D341Med (cell line): ENCODE measurements at regions not wholly inside any gene's neighbourhood (a gene's known extent, or its start where the extent isn't known, plus 50 kb on each side); places are given as distances from the start of the nearest gene placed in this dataset.
A peak's percentile ranks its signal among the peaks of the same experiment; 100 is the strongest.

Source experiments
- DNase-seq: peaks from one replicate; pipeline ENCODE4 v3.0.0; 2012; ENCODE audit warnings: low spot score

DNA sequence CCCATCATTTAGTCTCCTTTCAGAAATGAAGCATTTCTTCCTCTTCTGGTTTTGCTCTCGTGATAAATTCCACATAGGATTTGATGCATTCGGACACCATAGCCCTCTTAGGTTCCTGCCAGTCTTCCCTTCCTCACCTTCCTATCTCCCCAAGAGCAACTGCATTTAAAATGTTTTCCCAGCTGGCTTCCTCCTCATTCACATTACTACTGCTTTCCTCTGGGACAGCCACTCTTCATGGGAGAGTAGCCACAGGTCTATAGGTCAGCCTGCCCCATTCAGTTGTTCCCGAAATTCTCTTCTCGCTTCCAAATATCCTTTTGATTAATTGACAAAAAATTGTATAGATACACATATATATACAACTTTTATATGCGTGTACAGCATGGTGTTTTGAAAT is 214.2 kb upstream of the PDE10A start:
- DNase-seq, result no peak

DNA sequence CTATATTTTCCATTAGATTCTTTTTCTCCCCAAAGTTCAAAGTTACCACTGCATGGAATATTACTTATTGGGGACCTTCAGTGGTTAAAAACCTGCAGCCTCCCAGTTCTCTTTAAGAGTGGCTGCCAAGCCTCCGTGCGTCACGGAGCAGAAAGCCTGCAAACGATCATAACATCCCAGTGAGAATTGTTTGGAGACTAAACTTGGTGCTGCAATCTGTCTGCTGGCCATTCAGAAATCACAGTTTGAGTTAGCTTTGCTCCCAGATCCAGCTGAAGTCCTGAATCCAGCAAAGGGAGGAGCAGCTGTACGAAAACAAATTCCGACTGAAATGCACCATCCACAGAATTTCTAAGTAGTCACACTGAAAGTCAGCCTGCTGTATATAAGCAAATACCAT is 213.5 kb upstream of the PDE10A start:
- DNase-seq, result no peak

DNA sequence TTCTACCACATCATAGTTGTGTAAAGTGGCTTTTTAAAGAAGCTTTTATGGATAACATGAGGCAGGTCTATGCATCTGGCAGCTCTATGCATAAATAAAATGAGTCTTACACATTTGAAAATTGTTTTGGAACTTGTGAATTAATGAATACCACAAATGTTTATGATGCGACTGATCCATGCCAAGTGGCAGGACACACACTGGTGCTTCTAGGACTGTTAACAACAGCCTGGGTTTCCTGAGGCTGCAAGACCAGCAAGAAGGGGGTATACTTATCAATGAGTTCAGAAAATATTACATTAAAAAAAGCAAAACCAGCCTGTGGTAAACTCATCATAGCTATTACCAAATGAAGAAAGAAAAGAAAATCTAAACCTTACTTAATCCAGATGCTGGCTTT is 212.9 kb upstream of the PDE10A start:
- no peak for DNase-seq

DNA sequence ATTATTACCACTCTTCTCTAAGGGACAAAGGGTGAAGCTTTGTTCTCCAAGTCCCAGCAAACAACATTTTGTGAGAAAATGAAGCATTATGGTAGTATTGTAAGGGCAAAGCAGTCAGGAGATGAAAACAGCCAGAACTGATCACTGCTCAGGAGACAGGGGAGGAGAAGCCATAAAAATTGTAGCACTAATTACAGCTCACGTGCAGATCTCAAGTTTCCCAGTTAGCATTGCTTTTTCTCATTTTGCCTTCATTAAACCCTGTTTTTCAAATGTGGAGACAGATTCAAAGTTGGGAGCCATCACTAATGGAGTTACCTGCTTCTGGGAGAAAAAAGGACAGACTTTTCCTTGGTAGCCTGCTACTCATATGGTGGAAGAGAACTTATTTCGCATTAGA is 210.9 kb upstream of the PDE10A start:
- DNase-seq, result no peak

DNA sequence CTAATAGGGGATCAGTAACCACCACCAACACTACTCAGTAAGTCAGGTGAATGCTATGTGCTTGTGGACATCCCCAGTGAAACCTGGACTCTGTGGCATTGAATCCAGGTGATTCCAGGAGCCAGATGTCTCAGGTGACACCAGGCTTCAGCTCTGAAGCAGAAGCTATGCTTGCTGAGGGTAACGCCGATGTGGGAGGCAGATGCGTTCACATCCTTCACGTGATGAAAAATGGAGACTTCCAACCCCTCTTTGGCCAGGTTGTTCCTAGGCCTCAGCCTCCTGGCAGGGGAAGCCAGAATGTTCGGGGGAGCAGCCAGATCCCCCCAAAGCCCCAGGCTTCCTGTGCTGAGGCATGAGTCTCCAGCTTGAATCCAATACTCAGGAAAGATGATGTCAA is 209.8 kb upstream of the PDE10A start:
- no peak for DNase-seq

DNA sequence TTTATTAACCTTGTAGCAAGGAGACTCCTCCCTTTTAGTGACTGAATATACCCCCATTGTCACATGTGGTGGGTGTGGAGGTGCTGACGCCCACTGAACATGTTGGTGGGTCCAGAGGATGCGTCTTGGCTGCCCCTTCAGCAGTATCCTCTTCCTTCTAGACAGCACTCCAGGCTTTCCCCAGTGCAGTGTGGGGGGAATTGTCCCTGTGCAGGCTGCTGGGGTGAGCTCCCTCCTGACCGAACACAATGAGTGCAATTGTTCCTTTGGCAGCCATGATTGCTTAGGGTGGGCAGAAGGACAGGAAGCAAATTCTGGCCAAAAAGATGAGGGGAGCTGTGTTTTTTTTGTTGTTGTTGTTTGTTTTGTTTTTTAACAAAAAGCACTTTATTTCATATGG is 209.3 kb upstream of the PDE10A start:
- no peak for DNase-seq

DNA sequence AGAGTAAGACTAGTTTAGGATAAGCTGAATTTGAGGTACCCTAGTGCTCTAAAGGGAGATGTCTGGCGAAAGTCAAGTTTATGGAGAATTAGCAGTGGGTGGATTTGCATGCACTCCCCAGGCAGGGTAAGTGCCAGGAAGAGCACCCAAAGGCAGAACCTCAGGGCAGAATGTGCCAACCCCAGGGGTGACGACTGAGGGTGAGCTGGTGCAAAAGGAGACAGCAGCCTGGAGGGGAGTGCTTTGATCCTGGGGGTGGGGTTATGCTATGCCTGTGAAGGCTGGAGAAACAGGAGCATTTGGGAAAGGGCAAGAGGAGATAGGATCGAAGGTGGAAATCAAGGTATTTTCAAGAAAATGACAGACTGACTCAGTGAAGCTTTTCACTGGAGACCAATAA is 208.5 kb upstream of the PDE10A start:
- DNase-seq, result no peak

DNA sequence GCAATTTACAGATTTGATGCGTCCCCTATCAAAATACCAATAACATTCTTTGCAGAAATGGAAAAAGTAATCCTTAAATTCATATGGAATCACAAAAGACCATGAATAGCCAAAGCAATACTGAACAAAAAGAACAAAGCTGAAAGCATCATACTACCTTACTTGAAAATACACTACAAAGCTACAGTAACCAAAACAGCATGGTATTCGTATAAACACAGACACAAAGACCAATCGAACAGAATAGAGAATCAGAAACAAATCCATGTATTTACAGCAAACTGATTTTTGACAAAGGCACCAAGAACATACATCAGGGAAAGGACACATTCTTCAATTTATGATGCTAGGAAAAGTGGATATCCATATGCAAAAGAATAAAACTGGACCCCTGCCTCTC is 206.5 kb upstream of the PDE10A start:
- no peak for DNase-seq

DNA sequence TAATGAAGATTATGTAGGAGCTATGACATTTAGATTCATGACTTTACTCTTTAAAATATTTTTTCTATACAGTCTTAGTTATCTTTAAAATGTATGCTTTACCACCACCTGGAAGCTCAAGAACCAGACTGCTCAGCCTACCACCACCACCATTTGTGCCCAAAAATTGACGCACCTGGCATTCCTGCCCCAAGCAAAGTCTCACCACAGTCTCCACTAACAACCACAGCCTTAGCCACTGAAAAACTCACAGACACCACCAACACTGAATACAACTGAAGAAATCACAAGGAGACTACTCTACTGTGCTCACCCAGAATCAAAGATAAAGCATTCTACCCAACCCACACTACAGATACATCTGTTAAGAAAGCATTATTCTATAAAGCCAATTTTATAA is 201.9 kb upstream of the PDE10A start:
- DNase-seq, result no peak

DNA sequence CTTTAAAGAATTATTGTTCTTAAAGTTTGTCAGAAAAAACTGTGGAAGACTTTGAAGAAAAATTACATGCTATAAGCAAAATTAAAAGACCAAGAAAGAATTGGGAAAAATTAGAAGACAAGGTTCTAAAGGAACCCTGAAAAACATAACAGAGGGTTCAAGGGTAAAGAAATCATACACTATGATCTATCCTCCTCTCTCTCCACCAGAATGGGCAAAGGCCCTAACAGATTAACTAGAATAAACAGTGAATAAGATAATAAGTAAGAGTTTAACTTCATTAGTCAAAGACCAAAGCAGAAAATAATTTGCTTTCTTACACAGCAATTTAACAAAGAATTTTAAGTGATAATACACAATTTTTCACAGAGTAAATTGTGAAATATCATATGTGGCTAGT is 201.2 kb upstream of the PDE10A start:
- DNase-seq, result no peak

DNA sequence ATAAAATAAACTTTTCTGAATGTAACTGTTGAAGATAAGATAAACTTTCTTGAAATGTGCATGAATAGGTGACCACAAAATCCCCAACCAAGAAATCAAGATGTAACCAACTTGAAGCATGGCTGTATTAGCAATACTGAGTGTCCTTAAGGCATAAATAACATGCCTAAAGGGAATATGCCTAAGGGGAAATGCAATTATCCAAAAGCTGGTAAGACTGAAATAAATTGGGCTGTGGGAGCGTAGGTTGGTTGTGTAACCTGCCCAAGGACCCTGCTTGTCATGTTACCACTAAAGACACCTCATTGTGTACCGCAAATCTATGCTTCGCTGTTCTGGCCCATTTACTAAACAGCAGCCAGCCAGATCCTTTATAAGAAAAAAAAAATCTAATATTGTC is 200.8 kb upstream of the PDE10A start:
- no peak for DNase-seq

DNA sequence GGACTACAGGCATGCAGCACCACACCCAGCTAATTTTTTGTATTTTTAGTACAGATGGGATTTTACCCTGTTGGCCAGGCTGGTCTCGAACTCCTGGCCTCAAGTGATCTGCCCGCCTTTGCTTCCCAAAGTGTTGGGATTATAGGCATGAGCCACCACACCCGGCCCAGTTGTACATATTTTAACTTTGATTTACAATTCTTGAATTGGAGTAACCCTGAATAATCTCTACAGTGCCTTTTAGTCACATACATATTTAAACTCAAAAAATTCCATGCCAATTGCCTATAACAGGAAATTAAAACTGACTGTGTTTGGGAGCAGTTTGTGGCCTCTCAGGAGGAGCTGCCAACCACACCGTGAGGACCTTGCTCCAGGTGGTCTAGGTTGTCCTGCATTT is 199.8 kb upstream of the PDE10A start:
- DNase-seq, result no peak

DNA sequence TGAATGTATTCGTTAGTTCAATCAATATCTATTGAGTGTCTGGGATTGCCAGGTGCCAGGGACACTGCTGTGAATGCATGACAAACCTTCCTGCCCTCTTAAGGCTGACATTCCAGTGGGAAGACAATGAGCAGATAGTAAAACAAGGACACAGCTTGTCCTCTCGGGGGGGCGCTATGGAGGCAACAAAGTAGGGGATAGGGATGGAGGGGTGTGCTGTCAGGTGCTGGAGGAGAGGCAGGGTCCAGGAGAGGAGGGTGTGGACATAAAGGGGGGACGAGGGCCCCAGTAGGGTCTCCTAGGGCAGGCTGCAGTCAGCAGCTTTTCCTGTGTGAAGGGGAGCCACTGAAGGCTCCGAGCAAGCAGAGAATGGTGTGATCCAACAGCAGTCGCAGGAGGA is 198.2 kb upstream of the PDE10A start:
- DNase-seq, result no peak

DNA sequence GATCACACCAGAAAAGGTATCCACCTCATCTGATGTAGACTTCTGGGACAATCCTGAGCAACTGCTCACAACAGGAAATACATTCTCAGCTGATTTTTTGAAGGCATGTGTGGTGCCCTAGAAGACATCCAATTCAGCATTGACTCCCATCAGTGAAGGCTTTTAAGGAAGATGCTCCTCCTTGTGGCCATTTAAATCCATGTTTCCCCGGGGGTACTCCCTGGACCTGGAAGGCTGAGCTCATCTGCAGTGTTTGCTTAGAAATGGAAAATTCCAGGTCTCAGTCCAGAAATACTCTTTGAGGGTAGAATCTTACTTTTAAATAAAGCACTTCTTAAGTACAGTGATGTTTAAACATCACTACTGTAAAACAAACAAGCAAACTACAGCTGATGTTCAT is 195.5 kb upstream of the PDE10A start:
- no peak for DNase-seq

DNA sequence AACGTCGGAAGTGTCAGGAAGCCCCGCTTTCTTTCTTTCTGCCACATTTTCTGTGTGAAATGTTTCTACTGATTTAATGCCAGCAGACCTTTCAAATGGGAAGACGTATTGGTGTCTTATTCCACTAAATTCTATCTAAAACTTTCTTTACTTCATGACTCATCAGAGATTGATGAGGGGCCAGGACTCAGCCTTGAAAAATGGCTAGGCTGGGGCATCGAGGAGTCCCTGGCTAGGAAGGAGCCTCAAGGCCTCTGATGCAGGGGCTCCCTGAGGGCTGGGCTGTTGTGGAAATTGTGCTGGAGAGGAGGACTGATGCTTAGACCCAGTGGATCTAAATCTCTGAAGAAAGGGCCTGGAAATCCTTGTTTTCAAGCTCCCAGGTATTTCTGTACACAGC is 192.8 kb upstream of the PDE10A start:
- no peak for DNase-seq

DNA sequence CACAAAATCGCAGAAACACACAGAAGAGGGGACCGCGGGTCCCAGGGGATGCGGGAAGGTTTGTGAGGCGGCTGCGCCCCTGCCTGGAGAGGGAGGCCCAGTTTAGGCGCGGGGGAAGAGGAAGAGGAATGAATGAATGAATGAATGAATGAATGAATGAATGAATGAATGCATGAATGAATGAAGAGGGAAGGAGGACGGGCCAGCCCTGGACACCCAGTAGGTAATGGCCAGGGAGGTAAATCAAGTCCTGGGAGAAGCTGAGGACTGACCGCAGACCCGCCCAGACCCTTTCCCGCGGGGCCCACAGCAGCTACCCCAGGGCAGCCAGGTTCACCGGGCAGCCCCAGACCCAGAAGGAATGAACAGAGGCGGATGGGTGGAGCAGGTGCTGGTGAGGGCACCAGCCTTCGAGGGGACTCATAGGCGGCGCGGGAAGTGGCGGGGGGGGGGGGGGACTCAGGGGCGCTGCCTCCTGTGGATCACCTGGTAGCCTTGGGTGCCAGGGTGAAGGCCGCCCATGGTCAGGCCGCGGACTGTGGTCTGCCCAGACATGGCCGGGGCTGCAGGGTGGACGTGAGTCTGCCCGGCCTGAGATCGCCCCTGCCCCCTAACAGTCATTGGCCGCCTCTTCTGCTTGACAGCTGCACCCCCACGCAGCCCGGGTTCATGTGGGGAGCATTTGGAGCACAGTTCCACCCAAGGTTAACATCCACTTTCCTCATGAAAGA is 192.0 kb upstream of the PDE10A start:
- DNase-seq, result no peak

DNA sequence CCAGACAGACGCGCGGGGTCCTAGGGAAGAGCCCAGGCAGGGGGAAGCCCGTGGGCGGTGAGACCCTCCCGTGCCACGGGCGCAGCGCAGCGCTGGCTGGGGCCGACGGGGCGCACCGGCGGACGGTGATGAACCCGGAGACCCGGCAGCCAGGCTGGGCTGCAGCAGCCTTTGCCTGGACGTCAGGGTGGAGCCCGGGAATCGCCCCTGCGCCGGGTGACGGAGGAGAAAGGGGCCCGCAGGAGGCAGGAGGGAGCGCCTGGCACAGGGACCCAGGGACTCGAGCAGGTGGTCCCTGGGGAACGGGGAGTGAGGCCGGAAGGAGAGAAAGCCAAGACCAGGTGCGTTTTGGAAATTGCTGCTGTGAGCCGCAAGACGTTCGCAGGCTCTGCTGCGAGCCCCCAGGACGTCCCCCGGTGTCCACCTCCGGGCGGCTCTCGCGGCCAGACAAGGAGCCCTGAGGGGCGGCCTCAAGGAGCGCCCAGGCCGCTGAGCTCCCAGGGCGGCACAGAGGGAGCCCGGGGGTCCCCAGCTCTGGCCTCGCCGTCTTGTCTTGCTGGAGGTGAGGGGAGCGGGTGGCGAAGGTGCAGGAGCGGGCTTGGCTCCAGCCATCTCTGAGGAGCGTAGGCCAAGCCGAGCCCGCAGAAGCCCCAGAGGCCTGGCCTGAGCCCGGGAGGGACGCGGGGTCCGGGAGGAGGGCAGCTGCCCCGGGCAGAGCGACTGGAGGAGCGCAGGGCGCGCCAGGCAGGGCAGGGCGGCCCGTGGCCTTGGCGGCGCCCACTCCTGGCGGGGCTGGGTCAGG is 191.2 kb upstream of the PDE10A start:
- no peak for DNase-seq

DNA sequence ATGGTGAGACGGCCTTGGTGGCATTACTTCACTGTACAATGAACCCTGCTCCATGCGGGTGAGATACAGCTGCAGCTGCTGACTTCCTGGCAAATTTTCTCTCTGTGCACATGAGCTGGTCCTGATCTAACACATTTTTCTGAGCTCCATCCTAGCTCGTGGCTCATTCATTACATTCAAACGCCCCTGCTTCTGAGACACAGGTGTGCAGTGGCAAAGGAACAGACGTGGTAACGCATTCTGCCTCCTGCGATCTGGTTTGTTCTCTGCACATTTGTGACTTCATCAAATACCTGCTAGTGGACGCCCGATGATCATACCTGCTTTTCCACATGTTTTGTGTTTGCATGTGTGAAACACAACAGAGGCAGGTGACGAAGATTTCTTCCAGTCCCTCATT is 189.6 kb upstream of the PDE10A start:
- DNase-seq, result no peak

DNA sequence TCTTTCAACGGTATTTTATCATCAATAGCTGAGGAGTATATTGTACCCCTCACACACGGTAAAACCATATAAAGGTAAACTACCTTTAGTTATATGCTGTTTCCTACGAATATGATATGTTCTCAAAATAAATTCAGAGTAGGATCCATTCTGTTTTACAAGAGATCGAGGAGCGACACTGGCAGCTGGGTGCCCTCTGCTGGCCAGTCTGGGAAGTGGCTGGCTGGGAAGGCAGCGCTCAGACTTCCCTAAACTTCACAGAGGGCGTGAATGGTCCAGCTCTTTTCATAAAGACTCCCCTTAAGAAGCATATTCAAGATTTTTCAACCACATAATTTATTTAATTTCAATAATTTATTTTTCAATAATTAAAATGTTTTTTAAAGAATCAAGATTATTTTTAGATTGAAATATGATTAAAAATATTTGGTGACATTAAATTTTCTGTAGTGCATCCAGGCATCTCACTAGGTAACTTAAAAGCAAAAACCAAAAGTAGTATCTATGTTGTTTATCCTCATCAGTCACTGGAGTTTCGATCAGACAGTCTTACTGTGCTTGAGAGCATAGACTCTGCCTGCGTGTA is 187.5 kb upstream of the PDE10A start:
- DNase-seq, result peak; percentile 78

DNA sequence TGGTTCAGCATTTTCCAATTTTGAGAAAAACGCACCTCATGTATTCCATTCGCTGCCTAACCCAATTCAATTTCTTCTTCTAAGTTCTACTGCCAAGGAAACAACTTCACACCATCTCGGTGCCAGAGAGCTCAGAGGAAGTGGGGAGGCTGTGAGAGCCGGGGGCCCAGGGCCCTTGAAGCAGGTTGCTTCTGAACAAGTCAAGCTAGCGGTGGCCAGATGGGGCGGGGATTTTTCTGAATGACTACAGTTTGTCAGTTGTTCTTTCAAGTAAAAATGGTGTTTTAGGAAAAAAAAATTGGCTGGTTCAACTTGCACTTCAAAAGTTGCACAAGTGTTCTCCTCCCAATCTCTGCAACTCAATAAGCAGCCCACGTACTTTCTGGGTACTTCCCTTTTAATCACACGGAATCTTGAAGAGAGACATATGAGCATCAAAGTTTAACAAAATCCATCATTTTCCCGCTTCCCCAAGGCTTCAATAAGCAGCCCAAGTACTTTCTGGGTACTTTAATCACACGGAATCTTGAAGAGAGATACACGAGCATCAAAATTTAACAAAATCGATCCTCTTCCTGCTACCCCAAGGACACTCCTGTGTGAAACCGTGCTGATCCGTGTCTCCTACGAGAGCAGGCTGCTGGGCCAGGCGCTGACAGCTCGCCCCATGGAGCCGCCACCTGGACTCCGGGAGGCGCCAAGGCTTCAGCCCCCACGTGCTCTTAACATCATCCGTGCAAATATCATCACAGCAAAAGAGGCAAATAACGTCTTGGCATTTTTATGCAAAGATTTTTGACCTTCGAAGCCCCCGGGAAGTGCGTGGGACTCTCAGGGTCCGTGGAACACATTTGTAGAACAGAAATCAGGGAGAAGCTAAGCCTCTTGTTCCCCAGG is 186.7 kb upstream of the PDE10A start:
- DNase-seq, result peak; percentile 48

DNA sequence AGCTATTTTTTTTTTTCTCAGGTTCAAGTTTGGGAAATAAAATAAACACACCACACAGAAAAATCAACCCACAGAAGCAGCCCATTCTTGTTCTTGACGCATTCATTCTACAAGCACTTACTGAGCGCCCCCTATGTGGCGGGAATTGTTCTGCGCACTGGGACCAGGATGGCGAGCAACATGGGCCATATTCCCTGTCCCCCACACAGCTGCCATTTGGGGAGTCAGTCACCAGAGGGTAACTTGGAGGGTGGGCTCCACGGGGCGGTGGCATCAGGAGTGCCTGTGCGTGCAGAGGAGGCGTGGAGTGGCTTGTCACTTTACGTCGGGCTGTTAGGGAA is 185.0 kb upstream of the PDE10A start:
- no peak for DNase-seq

DNA sequence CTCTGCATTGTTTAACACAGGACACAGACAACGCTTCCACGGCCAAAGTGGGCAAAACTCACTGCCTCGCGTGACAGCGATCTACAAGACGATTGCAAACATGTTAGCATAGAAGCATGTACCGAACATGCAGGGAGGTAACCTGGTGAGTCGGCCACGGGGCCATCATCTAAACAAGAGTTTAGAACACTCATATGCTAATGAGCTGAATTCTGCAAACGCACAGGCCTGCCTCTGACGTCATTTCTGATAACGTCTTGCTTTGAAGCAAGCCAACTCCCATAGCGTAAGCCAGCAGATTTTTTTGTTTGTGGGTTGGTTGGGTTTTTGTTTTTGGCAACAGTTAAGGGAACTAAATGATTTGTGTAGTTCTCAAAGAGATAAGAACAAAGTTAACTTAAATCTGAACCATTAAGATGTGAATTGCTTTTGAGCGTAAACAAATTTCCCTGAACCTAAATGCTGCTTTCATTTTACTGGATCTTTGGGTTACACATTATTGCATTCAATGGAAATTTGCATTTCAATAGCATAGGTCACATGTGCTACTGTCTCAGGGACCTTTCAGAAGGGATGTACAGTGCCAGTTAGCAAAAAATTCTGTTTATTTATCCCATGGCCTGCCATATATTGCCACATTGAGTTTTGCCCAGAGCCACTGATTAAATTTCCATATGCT is 184.5 kb upstream of the PDE10A start:
- DNase-seq, result no peak
